SK-N-SH (cell line): ENCODE measurements at regions not wholly inside any gene's neighbourhood (a gene's known extent, or its start where the extent isn't known, plus 50 kb on each side); places are given as distances from the start of the nearest gene placed in this dataset.

ENCODE experiments used
- CTCF ChIA-PET: fragments of 300-600, 350-600 bp; formaldehyde crosslinking; extraction: SDS; loops from one replicate; lab custom pipeline; 2021; lab: Yijun Ruan, JAX
- POLR2A ChIA-PET: fragments of 350-600 bp; sonication (Branson Sonifier 250); formaldehyde crosslinking; extraction: SDS; loops from one replicate; lab custom pipeline; 2020; ENCODE audit warnings: antibody characterized with exemption, inconsistent platforms; lab: Yijun Ruan, JAX
- DNase-seq: peaks from one replicate; pipeline ENCODE4 v3.0.0; 2012
- H2AFZ ChIP-seq: fragments of 200-600 bp; sonication (generic); 2 replicates; pipeline ENCODE4 v1.8.1; 2016; ENCODE audit warnings: antibody characterized with exemption, mild to moderate bottlenecking, low read depth
- H3F3A ChIP-seq: fragments of 200-600 bp; sonication (generic); replicated peaks from 2 replicates; pipeline ENCODE3; 2016; ENCODE audit warnings: antibody characterized with exemption, mild to moderate bottlenecking; ENCODE audit not compliant: insufficient read depth
- H3K27ac ChIP-seq, 2 experiments: fragments of 200-500 bp in 1 of 2; fragments of 200-600 bp in 1 of 2; sonication (Bioruptor generic) in 1 of 2; sonication (generic), shearing (Covaris generic) in 1 of 2; 2 replicates each; pipeline versions ENCODE4 v1.5.1 to v1.6.1; 2014 to 2016; ENCODE audit warnings: low read depth in 2 of 2, inconsistent platforms in 1 of 2, low read length in 1 of 2, mild to moderate bottlenecking in 1 of 2, mixed read lengths in 1 of 2
- H3K27me3 ChIP-seq: fragments of 200-600 bp; sonication (generic), shearing (Covaris generic); 2 replicates; pipeline ENCODE4 v1.6.1; 2016; ENCODE audit warnings: mixed run types; ENCODE audit not compliant: insufficient read depth
- H3K36me3 ChIP-seq, 2 experiments: fragments of 200-500 bp in 1 of 2; fragments of 200-600 bp in 1 of 2; sonication (Bioruptor generic) in 1 of 2; sonication (generic) in 1 of 2; replicated peaks in 1 of 2; 2 replicates each; pipeline versions ENCODE3 to v1.5.1; 2014 to 2016; ENCODE audit warnings: low read length in 1 of 2, mild to moderate bottlenecking in 1 of 2; ENCODE audit not compliant: insufficient read depth in 2 of 2, control insufficient read depth in 1 of 2
- H3K4me1 ChIP-seq, 2 experiments: fragments of 200-500 bp in 1 of 2; fragments of 200-600 bp in 1 of 2; sonication (Bioruptor generic) in 1 of 2; sonication (generic), shearing (Covaris generic) in 1 of 2; 2 replicates each; pipeline versions ENCODE4 v1.5.1 to v1.6.1; 2014 to 2016; ENCODE audit warnings: low read depth in 1 of 2, low read length in 1 of 2, mixed run types in 1 of 2; ENCODE audit not compliant: insufficient read depth in 2 of 2, control insufficient read depth in 1 of 2
- H3K4me2 ChIP-seq: fragments of 200-600 bp; sonication (generic), shearing (Covaris generic); 2 replicates; pipeline ENCODE4 v1.6.1; 2017; ENCODE audit warnings: mixed run types
- H3K4me3 ChIP-seq, 2 experiments: fragments of 200-500 bp in 1 of 2; fragments of 200-600 bp in 1 of 2; sonication (Bioruptor generic) in 1 of 2; sonication (generic), shearing (Covaris generic) in 1 of 2; 2 replicates each; pipeline versions ENCODE4 v1.5.1 to v1.8.1; 2014 to 2016; ENCODE audit warnings: low read depth in 2 of 2, inconsistent platforms in 1 of 2, low read length in 1 of 2, mild to moderate bottlenecking in 1 of 2, mixed read lengths in 1 of 2, moderate library complexity in 1 of 2
- H3K79me2 ChIP-seq: fragments of 200-600 bp; sonication (generic); 2 replicates; pipeline ENCODE4 v1.8.1; 2017; ENCODE audit warnings: mild to moderate bottlenecking; ENCODE audit not compliant: insufficient read depth
- H3K9ac ChIP-seq: fragments of 200-600 bp; sonication (generic); 2 replicates; pipeline ENCODE4 v1.6.1; 2017; ENCODE audit warnings: mixed run types
- H3K9me2 ChIP-seq: fragments of 200-600 bp; sonication (generic); 2 replicates; pipeline ENCODE4 v1.6.1; 2017; ENCODE audit warnings: mixed run types
- H3K9me3 ChIP-seq: fragments of 200-600 bp; sonication (generic); 2 replicates; pipeline ENCODE4 v1.6.1; 2017; ENCODE audit warnings: mixed run types, mild to moderate bottlenecking, moderate library complexity
- H4K20me1 ChIP-seq: fragments of 200-600 bp; sonication (generic); 2 replicates; pipeline ENCODE4 v1.6.1; 2017; ENCODE audit warnings: mild to moderate bottlenecking, mixed run types; ENCODE audit not compliant: insufficient read depth
- CHD2 ChIP-seq: fragments of 150-350 bp; IDR thresholded peaks from 2 replicates; pipeline ENCODE4 v1.6.1; 2018; ENCODE audit warnings: low read length; ENCODE audit not compliant: partially characterized antibody
- ELF1 ChIP-seq: IDR thresholded peaks from 2 replicates; pipeline ENCODE4 v1.4.0; 2012
- EP300 ChIP-seq, 2 experiments: IDR thresholded peaks; 2 replicates each; pipeline versions ENCODE4 v1.4.0 to v1.6.1; 2012; ENCODE audit warnings: borderline replicate concordance in 1 of 2, low read depth in 1 of 2, low read length in 1 of 2
- FOXJ3 ChIP-seq: sonication (generic); formaldehyde crosslinking; IDR thresholded peaks from 2 replicates; pipeline ENCODE4 v1.5.1; 2020; ENCODE audit warnings: mild to moderate bottlenecking, missing genetic modification reagents
- GABPA ChIP-seq: IDR thresholded peaks from 2 replicates; pipeline ENCODE4 v1.4.0; 2012; ENCODE audit warnings: low read depth, mild to moderate bottlenecking
- GATA2 ChIP-seq: sonication (generic); formaldehyde crosslinking; IDR thresholded peaks from 2 replicates; pipeline ENCODE4 v1.5.0; 2020; ENCODE audit warnings: mild to moderate bottlenecking, missing genetic modification reagents
- MEF2A ChIP-seq: IDR thresholded peaks from 2 replicates; pipeline ENCODE4 v1.4.0; 2012; ENCODE audit warnings: low read depth, borderline replicate concordance
- MXI1 ChIP-seq: IDR thresholded peaks from 2 replicates; pipeline ENCODE4 v1.6.1; 2012; ENCODE audit warnings: mild to moderate bottlenecking, low read depth, low read length, improper control_type of control experiment
- NFIC ChIP-seq: IDR thresholded peaks from 2 replicates; pipeline ENCODE4 v1.4.0; 2012; ENCODE audit warnings: borderline replicate concordance
- RAD21 ChIP-seq: IDR thresholded peaks from 2 replicates; pipeline ENCODE4 v1.6.1; 2012; ENCODE audit warnings: mild to moderate bottlenecking, low read length
- RCOR1 ChIP-seq: fragments of 150-350 bp; IDR thresholded peaks from 2 replicates; pipeline ENCODE4 v1.6.1; 2017; ENCODE audit warnings: antibody characterized with exemption, low read length
- TCF12 ChIP-seq: IDR thresholded peaks from 2 replicates; pipeline ENCODE4 v1.4.0; 2012
- WGBS: methylation state at CpG from one replicate; pipeline ENCODE4 v1.1.6; 2017; ENCODE audit warnings: low lambda C conversion rate; 5-methylcytosine and 5-hydroxymethylcytosine counted together
- TF ChIP-seq, protein P1 (sequence below): IDR thresholded peaks from 2 replicates; pipeline ENCODE4 v1.4.0; 2012; ENCODE audit warnings: low read depth, borderline replicate concordance
- TF ChIP-seq, protein P2 (sequence below): IDR thresholded peaks from 2 replicates; pipeline ENCODE4 v1.6.1; 2012; ENCODE audit warnings: mild to moderate bottlenecking, low read depth, low read length, moderate library complexity
- TF ChIP-seq, protein P3 (sequence below): IDR thresholded peaks from 2 replicates; pipeline ENCODE4 v1.4.0; 2012; ENCODE audit warnings: low read depth, borderline replicate concordance
- TF ChIP-seq, protein P4 (sequence below): IDR thresholded peaks from 2 replicates; pipeline ENCODE4 v1.4.0; 2012; ENCODE audit warnings: low read depth
- TF ChIP-seq, protein P5 (sequence below): fragments of 150-350 bp; IDR thresholded peaks from 2 replicates; pipeline ENCODE4 v1.6.1; 2017; ENCODE audit warnings: antibody characterized with exemption, low read length, low read depth, borderline replicate concordance

DNA sequence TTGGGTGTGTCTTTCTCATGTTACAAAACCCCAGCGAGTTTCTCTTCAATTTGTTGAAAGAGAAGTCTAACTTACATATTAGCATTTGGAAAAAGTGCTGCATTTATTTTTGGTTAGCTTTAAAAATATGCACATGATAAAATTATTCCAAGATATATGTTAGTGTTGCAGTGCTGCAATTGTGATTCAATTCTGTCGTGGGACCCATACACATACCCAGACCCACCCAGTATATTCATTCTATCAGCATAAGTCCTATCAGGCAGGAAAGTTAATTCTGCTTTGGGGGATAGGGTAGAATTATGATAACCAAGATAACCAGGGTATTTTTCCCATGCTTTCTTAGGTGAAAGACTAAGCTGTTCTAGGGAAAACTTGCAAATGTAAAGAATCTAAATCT, 313.5 kb downstream of the EPHA7 start:
- Histone ChIP-seq H3K4me2 (no peak overlapping the region), H3K36me3 (no peaks in the 10 kb centered on the region)
- POLR2A ChIA-PET, result no interaction called here

More for the DNA sequence above, 313.5 kb downstream of the EPHA7 start:
- DNase-seq, result no peak
- no peaks in the 10 kb centered on the region for H3K4me1 ChIP-seq
- H3K27me3 ChIP-seq, result no peaks in the 10 kb centered on the region
- WGBS, result 0% methylated on average over 2 of the region's 2 CpGs
- H3K79me2 ChIP-seq, result no peaks in the 10 kb centered on the region
- no peak overlapping the region for H3K9ac ChIP-seq
- no peak overlapping the region for H3K4me3 ChIP-seq
- H3K9me2 ChIP-seq, result no peaks in the 10 kb centered on the region
- no peak overlapping the region for H2AFZ ChIP-seq
- CTCF ChIA-PET, result interaction anchor here (1.0 kb wide), 1 partner anchor 18 kb away, joined by 3 read pairs; no protein-coding TSS in a partner anchor
- H4K20me1 ChIP-seq, result no peaks in the 10 kb centered on the region
- TF ChIP-seq CHD2 (no peak), MXI1 (no peak), GATA2 (CRISPR knock-in tag) (no peak), RCOR1 (no peak), EP300 (IDR thresholded peaks at IDR 0.05; ENCODE audit: borderline replicate concordance in 1 of 2, low read depth in 1 of 2, low read length in 1 of 2) (no peak), ELF1 (no peak), FOXJ3 (no peak), TCF12 (no peak), GABPA (no peak), RAD21 (no peak), MEF2A (no peak), NFIC (no peak)
- TF ChIP-seq, protein P1, sequence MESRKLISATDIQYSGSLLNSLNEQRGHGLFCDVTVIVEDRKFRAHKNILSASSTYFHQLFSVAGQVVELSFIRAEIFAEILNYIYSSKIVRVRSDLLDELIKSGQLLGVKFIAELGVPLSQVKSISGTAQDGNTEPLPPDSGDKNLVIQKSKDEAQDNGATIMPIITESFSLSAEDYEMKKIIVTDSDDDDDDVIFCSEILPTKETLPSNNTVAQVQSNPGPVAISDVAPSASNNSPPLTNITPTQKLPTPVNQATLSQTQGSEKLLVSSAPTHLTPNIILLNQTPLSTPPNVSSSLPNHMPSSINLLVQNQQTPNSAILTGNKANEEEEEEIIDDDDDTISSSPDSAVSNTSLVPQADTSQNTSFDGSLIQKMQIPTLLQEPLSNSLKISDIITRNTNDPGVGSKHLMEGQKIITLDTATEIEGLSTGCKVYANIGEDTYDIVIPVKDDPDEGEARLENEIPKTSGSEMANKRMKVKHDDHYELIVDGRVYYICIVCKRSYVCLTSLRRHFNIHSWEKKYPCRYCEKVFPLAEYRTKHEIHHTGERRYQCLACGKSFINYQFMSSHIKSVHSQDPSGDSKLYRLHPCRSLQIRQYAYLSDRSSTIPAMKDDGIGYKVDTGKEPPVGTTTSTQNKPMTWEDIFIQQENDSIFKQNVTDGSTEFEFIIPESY, result no peak
- TF ChIP-seq, protein P2, sequence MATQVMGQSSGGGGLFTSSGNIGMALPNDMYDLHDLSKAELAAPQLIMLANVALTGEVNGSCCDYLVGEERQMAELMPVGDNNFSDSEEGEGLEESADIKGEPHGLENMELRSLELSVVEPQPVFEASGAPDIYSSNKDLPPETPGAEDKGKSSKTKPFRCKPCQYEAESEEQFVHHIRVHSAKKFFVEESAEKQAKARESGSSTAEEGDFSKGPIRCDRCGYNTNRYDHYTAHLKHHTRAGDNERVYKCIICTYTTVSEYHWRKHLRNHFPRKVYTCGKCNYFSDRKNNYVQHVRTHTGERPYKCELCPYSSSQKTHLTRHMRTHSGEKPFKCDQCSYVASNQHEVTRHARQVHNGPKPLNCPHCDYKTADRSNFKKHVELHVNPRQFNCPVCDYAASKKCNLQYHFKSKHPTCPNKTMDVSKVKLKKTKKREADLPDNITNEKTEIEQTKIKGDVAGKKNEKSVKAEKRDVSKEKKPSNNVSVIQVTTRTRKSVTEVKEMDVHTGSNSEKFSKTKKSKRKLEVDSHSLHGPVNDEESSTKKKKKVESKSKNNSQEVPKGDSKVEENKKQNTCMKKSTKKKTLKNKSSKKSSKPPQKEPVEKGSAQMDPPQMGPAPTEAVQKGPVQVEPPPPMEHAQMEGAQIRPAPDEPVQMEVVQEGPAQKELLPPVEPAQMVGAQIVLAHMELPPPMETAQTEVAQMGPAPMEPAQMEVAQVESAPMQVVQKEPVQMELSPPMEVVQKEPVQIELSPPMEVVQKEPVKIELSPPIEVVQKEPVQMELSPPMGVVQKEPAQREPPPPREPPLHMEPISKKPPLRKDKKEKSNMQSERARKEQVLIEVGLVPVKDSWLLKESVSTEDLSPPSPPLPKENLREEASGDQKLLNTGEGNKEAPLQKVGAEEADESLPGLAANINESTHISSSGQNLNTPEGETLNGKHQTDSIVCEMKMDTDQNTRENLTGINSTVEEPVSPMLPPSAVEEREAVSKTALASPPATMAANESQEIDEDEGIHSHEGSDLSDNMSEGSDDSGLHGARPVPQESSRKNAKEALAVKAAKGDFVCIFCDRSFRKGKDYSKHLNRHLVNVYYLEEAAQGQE, result no peak
- TF ChIP-seq, protein P3, sequence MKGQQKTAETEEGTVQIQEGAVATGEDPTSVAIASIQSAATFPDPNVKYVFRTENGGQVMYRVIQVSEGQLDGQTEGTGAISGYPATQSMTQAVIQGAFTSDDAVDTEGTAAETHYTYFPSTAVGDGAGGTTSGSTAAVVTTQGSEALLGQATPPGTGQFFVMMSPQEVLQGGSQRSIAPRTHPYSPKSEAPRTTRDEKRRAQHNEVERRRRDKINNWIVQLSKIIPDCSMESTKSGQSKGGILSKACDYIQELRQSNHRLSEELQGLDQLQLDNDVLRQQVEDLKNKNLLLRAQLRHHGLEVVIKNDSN, result no peak
- TF ChIP-seq, protein P4, sequence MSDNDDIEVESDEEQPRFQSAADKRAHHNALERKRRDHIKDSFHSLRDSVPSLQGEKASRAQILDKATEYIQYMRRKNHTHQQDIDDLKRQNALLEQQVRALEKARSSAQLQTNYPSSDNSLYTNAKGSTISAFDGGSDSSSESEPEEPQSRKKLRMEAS, result no peak
- TF ChIP-seq, protein P5, sequence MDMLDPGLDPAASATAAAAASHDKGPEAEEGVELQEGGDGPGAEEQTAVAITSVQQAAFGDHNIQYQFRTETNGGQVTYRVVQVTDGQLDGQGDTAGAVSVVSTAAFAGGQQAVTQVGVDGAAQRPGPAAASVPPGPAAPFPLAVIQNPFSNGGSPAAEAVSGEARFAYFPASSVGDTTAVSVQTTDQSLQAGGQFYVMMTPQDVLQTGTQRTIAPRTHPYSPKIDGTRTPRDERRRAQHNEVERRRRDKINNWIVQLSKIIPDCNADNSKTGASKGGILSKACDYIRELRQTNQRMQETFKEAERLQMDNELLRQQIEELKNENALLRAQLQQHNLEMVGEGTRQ, result no peak
- H3K27ac ChIP-seq, result no peak overlapping the region
- no peaks in the 10 kb centered on the region for H3K9me3 ChIP-seq
- no peaks in the 10 kb centered on the region for H3F3A ChIP-seq
